GM18951 (cell line): ENCODE measurements at regions not wholly inside any gene's neighbourhood (a gene's known extent, or its start where the extent isn't known, plus 50 kb on each side); places are given as distances from the start of the nearest gene placed in this dataset.

Experiments
- POLR2A ChIP-seq: IDR thresholded peaks from 4 replicates; pipeline ENCODE4 v1.6.1; 2011; ENCODE audit warnings: mild to moderate bottlenecking; ENCODE audit not compliant: insufficient read length, insufficient read depth; ENCODE audit errors: extremely low read depth
- in situ Hi-C: fragments of 300-500 bp; cut with MboI; formaldehyde crosslinking; loops from one replicate; pipeline ENCODE4 v1.12.0; 2022; ENCODE audit warnings: low sequenced_read_pairs, mixed read lengths, inconsistent platforms; ENCODE audit not compliant: unreplicated experiment

DNA sequence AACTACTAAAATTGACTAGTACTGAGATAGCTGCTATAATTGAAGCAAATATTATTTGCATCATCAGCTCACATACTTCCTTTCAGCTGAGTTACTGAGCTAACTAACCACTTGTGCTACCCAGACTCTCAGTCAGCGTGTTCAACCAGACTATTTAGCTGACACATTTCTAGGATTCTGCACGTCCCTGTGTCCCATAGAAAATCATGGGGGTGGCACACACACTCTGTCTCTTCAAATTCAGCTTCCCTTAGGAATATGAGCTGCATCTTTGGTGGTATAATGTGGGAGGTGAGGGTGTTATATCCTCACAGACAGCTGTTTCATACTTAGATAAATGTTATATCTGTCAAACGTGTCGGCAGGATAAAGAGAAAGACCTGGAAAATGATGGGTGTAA, 424.0 kb downstream of the CDH2 start:
- in situ Hi-C loops = no loop called here
- TF ChIP-seq POLR2A = no peak

- in situ Hi-C loops = no loop called here
- no peak for TF ChIP-seq POLR2A
Observed at GRCh38 chr18:27750923-27751322, 426.0 kb downstream of the CDH2 start.

DNA sequence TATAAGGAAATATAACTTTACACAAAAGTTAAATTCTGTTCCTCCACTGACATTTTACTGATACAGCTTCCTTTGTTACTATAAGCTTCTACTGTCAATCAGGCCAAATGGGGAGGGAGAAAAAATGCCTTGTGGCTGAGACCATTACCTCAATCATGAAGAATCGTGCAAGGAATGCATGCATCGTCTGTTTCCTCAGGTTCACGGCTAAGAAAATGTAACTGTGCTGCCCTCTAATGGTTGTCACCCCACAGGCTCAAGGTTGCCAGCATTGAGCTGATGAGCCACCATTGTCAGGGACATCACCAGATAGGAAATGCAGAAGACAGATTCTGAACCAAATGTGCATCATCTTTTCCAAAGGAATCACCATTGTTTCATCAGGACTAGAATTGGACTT, 426.9 kb downstream of the CDH2 start:
- TF ChIP-seq POLR2A = no peak
- in situ Hi-C loops = no loop called here

GRCh38 chr18:27749194-27749593, 427.7 kb downstream of the CDH2 start:
- TF ChIP-seq POLR2A = no peak
- in situ Hi-C loops = no loop called here

- in situ Hi-C loops = no loop called here
- no peak for TF ChIP-seq POLR2A
Observed at GRCh38 chr18:27746241-27746640, 430.7 kb downstream of the CDH2 start.

DNA sequence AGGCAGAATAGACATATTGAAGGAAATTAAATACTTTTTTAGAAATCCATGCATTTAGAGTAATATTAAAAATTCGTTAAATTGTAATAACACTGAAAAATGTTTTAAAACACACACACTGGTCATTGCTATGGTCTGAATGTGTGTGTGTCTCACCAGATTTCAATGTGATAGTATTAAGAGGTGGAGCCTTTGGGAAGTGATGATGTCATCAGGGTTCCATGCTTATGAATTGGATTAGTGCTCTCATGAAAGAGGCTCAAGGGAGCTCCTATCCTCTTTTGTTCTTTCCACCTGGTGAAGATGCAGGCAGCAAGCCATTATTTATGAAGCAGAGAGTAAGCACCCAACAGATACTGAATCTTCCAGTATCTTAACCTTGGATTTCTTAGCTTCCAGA, 441.8 kb downstream of the CDH2 start:
- in situ Hi-C loops = no loop called here
- TF ChIP-seq POLR2A = no peak

GRCh38 chr18:27731211-27731610, 445.7 kb downstream of the CDH2 start:
- no peak for TF ChIP-seq POLR2A
- in situ Hi-C loops = no loop called here

GRCh38 chr18:27728659-27729058, 448.3 kb downstream of the CDH2 start:
- TF ChIP-seq POLR2A = no peak
- in situ Hi-C loops = no loop called here

- in situ Hi-C loops = no loop called here
- TF ChIP-seq POLR2A = no peak
Observed at GRCh38 chr18:27724362-27724761, 452.6 kb downstream of the CDH2 start.

DNA sequence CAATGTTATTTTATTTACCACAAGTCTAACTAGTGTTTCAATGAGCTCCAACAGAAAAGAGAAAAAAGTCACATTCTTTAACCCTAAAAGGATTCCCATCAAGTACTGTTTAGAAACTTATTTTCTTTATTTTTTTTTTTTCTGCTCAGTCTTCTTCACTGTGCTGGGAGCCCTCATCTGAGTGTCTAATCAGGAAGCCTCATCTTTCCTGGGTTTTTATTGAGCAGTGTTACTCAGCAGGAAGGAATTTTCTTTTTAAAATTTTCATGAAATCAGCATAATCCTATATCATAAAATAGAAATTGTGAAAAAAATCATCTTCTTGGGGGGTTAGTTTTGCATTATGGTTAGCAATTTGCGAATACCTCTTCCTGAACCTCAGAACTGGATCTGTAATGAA, 453.8 kb downstream of the CDH2 start:
- no peak for TF ChIP-seq POLR2A
- in situ Hi-C loops = no loop called here

GRCh38 chr18:27719680-27720079, 457.2 kb downstream of the CDH2 start:
- no peak for TF ChIP-seq POLR2A
- in situ Hi-C loops = no loop called here

GRCh38 chr18:27717816-27718215, 459.1 kb downstream of the CDH2 start:
- no peak for TF ChIP-seq POLR2A
- in situ Hi-C loops = no loop called here

DNA sequence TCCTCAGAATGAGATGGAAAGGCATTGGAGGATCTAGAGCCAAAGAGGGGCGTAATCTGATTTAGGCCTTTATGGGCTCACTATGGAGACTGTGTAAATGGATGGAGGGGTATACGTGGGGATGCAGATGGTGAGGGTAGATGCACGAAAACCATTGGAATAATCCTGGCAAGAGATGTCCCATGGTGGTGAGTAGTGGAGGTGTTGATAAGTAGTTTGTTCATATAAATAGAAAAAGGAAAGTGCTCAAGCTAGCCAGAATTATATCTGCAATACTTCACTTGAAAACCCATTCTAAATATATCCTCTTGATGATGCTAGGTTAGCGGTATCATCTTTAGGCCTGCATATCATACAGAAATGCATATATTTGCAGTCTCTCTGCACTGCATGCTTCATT, 459.7 kb downstream of the CDH2 start:
- in situ Hi-C loops = no loop called here
- no peak for TF ChIP-seq POLR2A

- no peak for TF ChIP-seq POLR2A
- in situ Hi-C loops = no loop called here
Observed at GRCh38 chr18:27715751-27716150, 461.2 kb downstream of the CDH2 start.

- TF ChIP-seq POLR2A = no peak
- in situ Hi-C loops = no loop called here
Observed at GRCh38 chr18:27713738-27714095, 463.2 kb downstream of the CDH2 start.
